SK-N-MC (cell line): ENCODE measurements at regions not wholly inside any gene's neighbourhood (a gene's known extent, or its start where the extent isn't known, plus 50 kb on each side); places are given as distances from the start of the nearest gene placed in this dataset.

Experiments used
- EZH2 ChIP-seq: fragments of 200-600 bp; sonication (generic); IDR thresholded peaks from one replicate; pipeline ENCODE4 v1.6.1; 2017; ENCODE audit warnings: antibody characterized with exemption
- FOXP2 ChIP-seq: optimal IDR thresholded peaks from 2 replicates; pipeline ENCODE3; 2011; ENCODE audit warnings: mild to moderate bottlenecking, moderate library complexity; ENCODE audit not compliant: insufficient read depth; ENCODE audit errors: extremely low read length, control extremely low read depth
- POLR2AphosphoS5 ChIP-seq: IDR thresholded peaks from 2 replicates; pipeline ENCODE4 v1.6.1; 2012; ENCODE audit warnings: mild to moderate bottlenecking, low read depth, low read length, borderline replicate concordance

GRCh38 chr21:21845901-21846300 is 847.7 kb downstream of the NCAM2 start:
- TF ChIP-seq POLR2AphosphoS5 (no peak), EZH2 (no peak), FOXP2 (no peak)
